GM12865 (cell line): ENCODE measurements at regions not wholly inside any gene's neighbourhood (a gene's known extent, or its start where the extent isn't known, plus 50 kb on each side); places are given as distances from the start of the nearest gene placed in this dataset.

Experiments
- DNase-seq: peaks from one replicate; pipeline ENCODE4 v3.0.0; 2010; ENCODE audit warnings: low read depth
- H3K4me3 ChIP-seq: 2 replicates; pipeline ENCODE4 v1.5.1; 2011; ENCODE audit warnings: mild to moderate bottlenecking, low read depth, low read length, control low read depth
- CTCF ChIP-seq: IDR thresholded peaks from 2 replicates; pipeline ENCODE4 v1.5.1; 2011; ENCODE audit warnings: low read length, control low read depth, low read depth, inconsistent platforms; ENCODE audit not compliant: insufficient read depth; ENCODE audit errors: missing control alignments

- TF ChIP-seq CTCF = no peak
- no peak overlapping the region for H3K4me3 ChIP-seq
- DNase-seq = no peak
Observed at GRCh38 chr5:4424895-4425294, 715.2 kb upstream of the ADAMTS16 start.

- H3K4me3 ChIP-seq = no peak overlapping the region
Observed at GRCh38 chr5:4440536-4440935, 699.6 kb upstream of the ADAMTS16 start.

DNA sequence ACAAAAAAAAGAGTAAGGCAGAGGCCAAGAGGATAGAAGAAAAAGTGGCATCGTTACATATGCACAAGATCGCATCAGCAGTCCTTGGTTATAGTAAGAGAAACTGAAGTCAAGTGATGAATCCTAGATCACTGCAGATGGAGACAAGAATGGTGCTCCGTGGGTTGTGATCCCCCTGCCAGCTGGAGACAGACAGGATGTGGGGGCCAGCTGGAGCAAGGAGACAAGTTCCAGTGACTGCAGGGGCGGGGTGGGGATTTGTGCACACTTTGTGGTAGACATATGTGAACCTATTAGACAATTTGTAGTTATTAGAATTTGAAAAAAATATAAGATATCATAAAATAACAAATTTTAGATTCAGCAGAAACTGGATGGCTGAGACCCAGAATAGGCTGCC, 697.9 kb upstream of the ADAMTS16 start:
- DNase-seq = no peak

More at GRCh38 chr5:4440536-4440935, 699.6 kb upstream of the ADAMTS16 start:
- no peak for TF ChIP-seq CTCF
- no peak for DNase-seq

GRCh38 chr5:4447657-4448056, 692.5 kb upstream of the ADAMTS16 start:
- H3K4me3 ChIP-seq = no peak overlapping the region
- DNase-seq = no peak
- TF ChIP-seq CTCF = no peak

More for the DNA sequence above, 697.9 kb upstream of the ADAMTS16 start:
- no peak overlapping the region for H3K4me3 ChIP-seq
- TF ChIP-seq CTCF = no peak

- H3K4me3 ChIP-seq = no peak overlapping the region
- no peak for TF ChIP-seq CTCF
- DNase-seq = no peak
Observed at GRCh38 chr5:4453655-4454054, 686.5 kb upstream of the ADAMTS16 start.

DNA sequence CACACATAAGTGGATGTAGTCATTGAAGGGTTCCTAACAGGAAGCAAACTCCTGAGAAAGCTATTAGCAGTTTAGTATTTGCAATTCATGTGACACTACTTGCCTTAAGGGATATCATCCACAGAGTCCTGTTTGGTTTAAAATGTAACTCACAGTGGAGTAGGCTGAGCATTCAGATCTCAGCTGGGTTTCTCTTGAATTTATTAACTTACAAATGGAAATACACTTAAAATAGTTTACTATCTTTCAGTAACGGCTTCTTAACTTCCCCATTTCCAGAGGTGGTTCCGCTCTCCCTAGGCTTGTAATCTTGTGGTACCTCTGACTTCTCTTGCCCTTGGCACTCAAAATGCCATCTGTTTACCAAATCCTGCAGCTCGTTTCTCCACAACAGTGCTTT, 660.7 kb upstream of the ADAMTS16 start:
- DNase-seq = no peak
- no peak for TF ChIP-seq CTCF
- H3K4me3 ChIP-seq = no peak overlapping the region

DNA sequence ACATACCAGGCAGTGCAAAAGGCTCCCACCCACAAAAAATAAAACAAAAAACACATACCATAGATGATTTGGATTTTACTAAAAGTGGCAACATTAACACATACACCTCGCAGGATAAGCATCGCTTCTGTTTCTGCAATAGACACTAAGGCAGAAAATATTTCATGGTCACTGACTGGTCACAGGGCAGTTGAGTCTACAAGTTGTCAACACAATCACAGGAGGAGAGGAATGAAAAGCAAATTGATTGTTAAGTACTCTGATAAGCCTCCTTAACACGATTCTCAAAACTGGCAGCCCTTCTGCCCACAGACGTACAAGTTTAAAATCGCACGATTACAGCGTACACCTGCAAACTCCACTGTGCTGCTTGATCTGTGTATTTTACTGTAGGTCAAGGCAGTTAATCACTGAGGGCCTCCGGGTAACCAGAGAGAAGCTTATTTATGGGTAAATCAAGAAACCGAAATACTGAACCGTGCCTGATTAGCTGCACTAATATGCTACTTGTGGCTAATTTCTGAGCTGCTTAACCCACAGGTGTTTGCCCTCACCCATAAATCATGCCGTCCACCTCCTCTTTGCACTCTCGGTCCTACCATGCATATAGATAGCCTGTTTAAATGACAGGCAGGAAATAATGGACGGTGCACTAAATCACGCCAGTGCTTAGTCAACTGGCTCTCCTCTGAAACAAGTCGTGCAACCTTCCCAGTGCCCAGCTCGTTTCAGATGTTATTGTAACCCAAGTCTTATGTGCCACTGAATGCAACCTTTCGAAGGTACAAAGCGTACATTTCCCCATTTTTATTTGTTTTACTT, 659.4 kb upstream of the ADAMTS16 start:
- no peak for TF ChIP-seq CTCF
- no peak for DNase-seq

More for the DNA sequence above, 659.4 kb upstream of the ADAMTS16 start:
- no peak overlapping the region for H3K4me3 ChIP-seq
